ENCODE measurements at regions not wholly inside any gene's neighbourhood (a gene's known extent, or its start where the extent isn't known, plus 50 kb on each side); places are given as distances from the start of the nearest gene placed in this dataset.

GRCh38 chr7:41339913-41340676 lies 362.8 kb downstream of the INHBA start:
- TF ChIP-seq GATA2 (IDR thresholded peaks at IDR 0.05; ENCODE audit: low read depth, low read length), result no peak
- TF ChIP-seq GATA3 (IDR thresholded peaks at IDR 0.05; ENCODE audit: low read depth, low read length), result no peak
